ENCODE measurements at regions not wholly inside any gene's neighbourhood (a gene's known extent, or its start where the extent isn't known, plus 50 kb on each side); places are given as distances from the start of the nearest gene placed in this dataset.
"Not testable (repeated sequence)": the region's sequence is repeated elsewhere in the genome, so short reads cannot be mapped to it uniquely, and the experiment has no call there.

GRCh38 chr15:84164423-84165292 lies 70.9 kb upstream of the GOLGA6L4 start:
- intact Hi-C loops (cut with DNase I); H3K9me3 ChIP-seq; DNase-seq; H3K36me3 ChIP-seq; H3K27me3 ChIP-seq; H3K27ac ChIP-seq; H3K4me1 ChIP-seq; H3K4me3 ChIP-seq: not testable (repeated sequence)
- WGBS, 2 donors, result 79 to 81% methylated on average over 8 of the region's 8 CpGs

GRCh38 chr15:84170029-84170428 lies 65.5 kb upstream of the GOLGA6L4 start:
- H3K9me3 ChIP-seq; H3K4me1 ChIP-seq; H3K4me3 ChIP-seq; H3K27me3 ChIP-seq; intact Hi-C loops (cut with DNase I); DNase-seq; H3K27ac ChIP-seq; H3K36me3 ChIP-seq: not testable (repeated sequence)
- WGBS, 2 donors, result 82 to 89% methylated on average over 10 of the region's 19 CpGs

GRCh38 chr15:84173231-84173610 lies 62.4 kb upstream of the GOLGA6L4 start:
- H3K36me3 ChIP-seq; intact Hi-C loops (cut with DNase I); H3K27me3 ChIP-seq; H3K4me1 ChIP-seq; H3K9me3 ChIP-seq: not testable (repeated sequence)
- peak overlapping the region in 3 of 4 donors; percentile 75 to 77 (median 76) for H3K27ac ChIP-seq
- peak; percentile 60 for DNase-seq
- peak overlapping the region; percentile 22 to 41 (median 40) for H3K4me3 ChIP-seq
- 1 to 4% methylated on average over 11 to 13 of the region's 22 CpGs for WGBS, 2 donors
